ENCODE measurements at regions not wholly inside any gene's neighbourhood (a gene's known extent, or its start where the extent isn't known, plus 50 kb on each side); places are given as distances from the start of the nearest gene placed in this dataset.

- TF ChIP-seq CEBPZ (IDR thresholded peaks at IDR 0.05; ENCODE audit: low read length) (no peak), BRCA1 (CRISPR knock-in tag; IDR thresholded peaks at IDR 0.05) (no peak), DZIP1 (CRISPR knock-in tag; IDR thresholded peaks at IDR 0.05) (no peak), SKIL (CRISPR knock-in tag; IDR thresholded peaks at IDR 0.05; ENCODE audit: borderline replicate concordance) (no peak), ZNF326 (CRISPR knock-in tag; IDR thresholded peaks at IDR 0.05; ENCODE audit: borderline replicate concordance) (no peak), SMC3 (IDR thresholded peaks at IDR 0.05; ENCODE audit: low read length) (no peak), BCL3 (CRISPR knock-in tag; IDR thresholded peaks at IDR 0.05) (no peak)
Observed at GRCh38 chr12:28099871-28100270, 90.4 kb upstream of the CCDC91 start (continued).
